NCI-H2196 (cell line): ENCODE measurements at regions not wholly inside any gene's neighbourhood (a gene's known extent, or its start where the extent isn't known, plus 50 kb on each side); places are given as distances from the start of the nearest gene placed in this dataset.
"Not testable (repeated sequence)": the region's sequence is repeated elsewhere in the genome, so short reads cannot be mapped to it uniquely, and the experiment has no call there.

Experiments
- DNase-seq: peaks from one replicate; lab custom pipeline; 2025; ENCODE audit not compliant: unreplicated experiment; lab: John Stamatoyannopoulos, UW

DNA sequence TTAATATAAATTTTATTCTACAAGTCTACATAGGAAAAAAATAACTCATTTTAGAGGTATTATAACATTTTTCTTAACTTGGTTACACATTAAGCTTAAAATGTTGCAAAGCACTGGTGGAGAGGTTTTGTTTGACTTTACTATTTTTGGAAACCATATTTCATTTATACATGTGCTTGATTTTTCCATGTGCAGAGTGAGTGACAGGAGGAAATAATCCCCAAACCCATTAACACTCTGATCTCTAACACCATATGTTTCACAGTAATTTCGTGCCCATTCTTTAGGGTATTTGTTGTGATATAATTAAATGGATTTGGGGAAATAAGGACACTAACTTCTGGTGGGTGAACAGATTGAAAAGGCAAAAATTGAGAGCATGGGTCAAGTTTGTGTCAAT is 2124.4 kb upstream of the PCDH20 start:
- no peak for DNase-seq

DNA sequence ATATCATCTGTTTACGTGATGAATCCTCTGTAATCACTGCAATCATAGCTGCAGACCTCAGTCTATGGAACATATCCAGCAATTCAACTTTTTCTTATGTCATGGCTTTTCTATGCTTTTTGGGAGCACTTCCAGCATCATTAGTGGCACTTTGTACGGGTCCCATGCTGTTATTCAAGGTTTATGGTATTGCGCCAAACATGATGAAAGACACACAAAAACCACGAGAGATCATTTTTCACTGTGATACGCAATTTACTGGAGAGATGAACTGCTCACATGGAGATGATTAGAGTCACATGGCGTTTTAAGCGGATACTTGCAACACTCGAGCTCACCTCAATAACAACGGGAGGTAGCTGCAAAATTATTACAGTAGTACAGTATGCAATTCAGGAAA is 2101.7 kb upstream of the PCDH20 start:
- no peak for DNase-seq

DNA sequence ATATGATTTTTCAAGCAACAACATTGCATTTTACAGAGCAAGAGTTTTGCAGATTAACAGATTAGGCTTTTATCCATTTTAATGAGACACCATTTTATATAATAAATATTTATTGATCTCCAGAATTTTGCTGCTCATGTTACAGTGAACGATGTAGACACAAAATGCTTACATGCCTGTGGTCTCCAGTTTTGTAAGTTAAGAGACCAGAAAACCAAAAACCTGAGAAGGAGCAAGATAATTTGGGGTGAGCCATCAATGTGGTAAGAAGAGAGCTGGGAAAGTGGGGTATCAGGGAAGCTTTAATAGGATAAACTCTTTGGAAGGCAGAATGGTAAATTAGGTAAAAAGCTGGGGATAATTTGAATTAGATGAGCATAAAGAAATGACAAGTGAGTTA is 2100.5 kb upstream of the PCDH20 start:
- DNase-seq: no peak

DNA sequence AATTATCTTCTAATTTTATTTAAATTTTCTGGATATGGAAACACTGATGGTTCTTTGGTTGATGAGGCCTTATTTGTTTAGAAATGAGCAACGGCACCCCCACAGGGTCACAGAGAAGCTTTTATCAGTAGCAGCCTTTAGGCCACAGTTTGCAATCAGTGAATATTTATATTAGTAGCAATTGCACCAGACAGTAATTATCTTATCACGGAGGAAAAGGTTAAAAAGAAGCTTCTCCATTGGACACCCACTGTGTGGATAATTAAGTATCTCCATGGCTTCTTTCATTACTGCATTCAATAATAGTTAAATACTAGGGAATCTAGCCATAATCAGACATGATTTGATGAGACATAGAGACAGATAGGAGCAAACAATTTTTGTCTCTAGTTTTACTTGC is 2099.2 kb upstream of the PCDH20 start:
- no peak for DNase-seq

DNA sequence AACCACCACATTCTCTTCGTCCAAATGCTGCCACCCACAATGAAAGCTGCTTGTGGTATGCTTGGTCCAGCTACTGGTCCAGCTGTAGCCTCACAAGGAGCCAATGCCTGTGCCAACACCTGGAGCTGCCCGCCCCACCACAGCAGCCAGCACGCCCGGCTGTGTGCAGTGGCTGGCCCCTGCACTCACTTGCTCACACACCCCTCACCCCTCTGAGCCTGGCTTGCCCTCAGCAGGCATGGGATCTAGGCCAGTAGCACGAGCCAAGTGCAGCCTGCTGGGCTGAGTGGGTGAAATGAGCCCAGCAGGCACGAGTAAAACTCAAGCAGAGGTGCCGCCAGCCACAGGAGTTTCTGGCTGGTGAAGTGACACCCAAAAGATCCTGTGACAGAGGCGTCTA is 2096.4 kb upstream of the PCDH20 start:
- no peak for DNase-seq

DNA sequence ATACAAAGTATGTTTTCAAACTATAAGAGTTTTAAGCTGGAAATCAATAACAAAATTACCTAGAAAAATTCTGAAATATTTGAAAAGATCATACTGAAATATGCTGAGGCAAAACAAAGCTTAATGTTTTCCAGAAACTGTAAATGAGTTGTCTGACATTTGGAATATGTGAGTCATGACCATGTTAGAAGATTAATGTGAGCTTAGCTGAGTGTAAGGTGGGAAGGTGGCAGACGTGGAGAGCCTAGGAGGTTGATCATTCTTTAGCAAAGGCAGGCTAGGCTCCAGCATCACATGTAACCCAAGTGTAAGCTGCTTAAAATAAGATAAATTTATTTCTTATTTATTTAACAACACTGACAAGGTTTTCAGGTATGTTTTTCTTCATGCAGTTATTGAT is 2086.1 kb upstream of the PCDH20 start:
- DNase-seq: no peak

DNA sequence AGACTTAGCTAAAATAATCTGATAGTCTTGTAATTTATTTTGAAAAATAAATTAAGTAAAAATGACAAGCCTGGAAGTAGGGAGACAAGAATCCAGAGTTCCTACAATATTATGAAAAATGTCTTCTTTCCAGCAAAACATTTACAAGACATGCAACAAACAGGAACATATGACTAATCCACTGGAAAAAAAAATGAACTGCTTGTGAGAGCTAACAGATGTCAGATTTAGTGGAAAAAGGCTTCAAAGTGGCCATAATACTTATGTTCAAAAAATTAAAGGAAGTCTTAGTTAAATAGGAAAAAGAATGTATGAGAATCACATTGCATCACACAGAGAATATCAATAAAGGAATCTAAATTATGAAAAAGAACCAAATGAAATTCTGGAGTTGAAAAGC is 2082.0 kb upstream of the PCDH20 start:
- DNase-seq: no peak

DNA sequence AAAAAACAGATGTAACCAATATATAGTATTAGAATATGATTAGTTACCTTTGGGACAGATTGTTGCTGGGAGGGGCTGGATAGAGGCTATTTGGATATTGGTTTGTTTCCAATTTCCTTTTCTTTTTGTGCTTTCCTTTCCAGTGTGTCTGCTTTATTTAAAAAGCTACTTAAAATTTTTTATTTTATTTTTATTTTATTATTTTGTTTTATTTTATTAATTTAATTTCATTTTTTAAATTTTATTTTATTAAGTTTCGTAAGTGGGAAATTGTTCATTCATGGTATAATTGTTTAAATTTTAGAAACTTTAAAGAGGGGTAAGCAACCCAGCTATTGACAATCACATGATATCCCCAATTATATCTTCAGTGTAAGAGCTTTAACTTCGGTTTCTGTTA is 2077.0 kb upstream of the PCDH20 start:
- no peak for DNase-seq

DNA sequence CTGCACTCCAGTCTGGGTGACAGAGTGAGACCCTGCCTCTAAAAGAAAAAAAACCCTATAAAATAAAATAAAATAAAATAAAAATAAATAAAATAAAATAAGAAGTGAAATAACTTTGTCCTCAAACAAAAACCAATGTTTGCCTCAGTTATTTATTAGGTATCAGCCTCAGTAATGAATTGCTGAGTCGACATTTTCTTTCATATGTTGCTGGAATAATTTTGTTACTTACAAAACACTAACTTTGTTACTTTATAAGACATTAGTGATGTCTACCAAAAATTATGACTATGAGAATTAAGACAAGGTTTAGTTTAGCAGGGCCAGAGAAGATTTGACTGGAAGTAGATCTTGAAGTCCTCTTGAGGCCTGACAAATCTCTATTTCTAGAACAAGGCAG is 2074.5 kb upstream of the PCDH20 start:
- DNase-seq: no peak

DNA sequence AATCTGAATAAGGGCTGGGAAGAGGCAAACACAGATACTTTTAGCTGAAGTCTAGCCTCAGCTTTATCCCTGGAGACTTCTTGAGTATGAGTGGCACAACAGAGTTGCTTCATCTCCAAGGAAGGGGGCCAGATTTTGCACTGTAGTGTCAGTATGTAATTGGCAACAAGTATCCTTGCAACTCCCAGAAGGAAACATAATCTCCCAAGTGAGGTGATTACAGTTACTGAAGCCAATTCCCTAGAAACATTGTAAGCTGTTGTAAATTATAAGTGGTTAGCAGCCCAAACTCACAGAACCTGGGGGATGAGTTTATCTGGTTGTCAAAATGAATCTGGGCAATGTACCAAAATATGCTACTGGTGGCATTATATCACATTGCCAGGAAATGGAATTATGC is 2065.7 kb upstream of the PCDH20 start:
- no peak for DNase-seq

DNA sequence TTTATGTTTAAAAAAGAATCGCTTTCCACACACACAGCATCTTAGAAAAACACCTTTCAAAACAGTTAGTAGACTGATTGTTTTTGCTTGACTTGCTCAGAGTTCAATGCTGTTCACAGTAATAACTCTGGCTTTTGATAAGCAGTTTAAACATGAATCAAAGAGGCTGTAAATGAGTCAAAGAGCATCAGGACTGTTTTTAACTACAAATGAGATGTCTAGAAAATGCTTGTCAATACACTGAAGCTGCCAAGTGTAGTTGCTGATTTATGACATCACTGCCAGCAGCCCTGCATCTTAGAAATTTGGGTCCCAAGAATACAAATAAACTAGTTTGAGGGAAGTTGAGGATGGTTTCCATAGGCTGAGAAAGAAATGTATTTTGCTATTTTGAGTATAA is 2057.1 kb upstream of the PCDH20 start:
- no peak for DNase-seq

DNA sequence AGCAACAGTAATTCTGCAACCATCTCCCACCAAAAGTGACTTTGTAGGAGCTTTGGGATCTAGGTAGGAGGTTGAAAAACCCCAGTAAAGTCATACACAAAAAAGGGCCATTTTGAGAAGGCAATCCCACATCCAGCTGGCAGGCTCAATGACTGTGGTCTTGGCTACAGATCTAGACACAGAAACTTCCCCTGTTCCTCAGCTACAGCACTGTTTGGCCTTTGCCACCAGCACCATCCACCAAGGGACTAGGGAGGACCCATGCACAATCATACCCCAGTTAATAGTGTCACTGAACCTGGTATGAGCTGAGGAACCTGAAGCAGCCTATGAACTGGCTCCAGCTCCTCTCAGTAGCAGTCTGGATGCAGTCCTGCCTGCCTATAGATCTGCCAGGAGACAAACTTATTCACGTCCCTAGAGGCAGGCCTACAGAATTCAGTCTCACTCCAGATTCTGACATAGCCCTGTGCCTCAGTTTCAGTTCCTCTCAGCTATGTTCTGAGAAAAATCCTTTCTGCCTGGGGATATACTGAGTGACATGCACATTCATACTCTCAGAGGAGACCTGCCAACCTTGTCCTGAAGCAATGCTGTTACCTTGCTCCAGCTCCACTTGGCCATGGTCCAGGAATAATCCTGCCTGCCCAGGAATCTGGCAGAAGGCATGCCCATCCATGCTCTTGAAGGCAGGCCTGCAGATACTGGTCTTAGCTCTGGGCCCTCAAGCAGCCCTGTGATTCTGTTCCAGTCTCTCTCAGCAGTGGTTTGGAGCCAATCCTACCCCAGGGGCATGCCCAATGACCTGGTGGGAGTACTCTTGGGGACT is 2048.3 kb upstream of the PCDH20 start:
- DNase-seq: no peak

DNA sequence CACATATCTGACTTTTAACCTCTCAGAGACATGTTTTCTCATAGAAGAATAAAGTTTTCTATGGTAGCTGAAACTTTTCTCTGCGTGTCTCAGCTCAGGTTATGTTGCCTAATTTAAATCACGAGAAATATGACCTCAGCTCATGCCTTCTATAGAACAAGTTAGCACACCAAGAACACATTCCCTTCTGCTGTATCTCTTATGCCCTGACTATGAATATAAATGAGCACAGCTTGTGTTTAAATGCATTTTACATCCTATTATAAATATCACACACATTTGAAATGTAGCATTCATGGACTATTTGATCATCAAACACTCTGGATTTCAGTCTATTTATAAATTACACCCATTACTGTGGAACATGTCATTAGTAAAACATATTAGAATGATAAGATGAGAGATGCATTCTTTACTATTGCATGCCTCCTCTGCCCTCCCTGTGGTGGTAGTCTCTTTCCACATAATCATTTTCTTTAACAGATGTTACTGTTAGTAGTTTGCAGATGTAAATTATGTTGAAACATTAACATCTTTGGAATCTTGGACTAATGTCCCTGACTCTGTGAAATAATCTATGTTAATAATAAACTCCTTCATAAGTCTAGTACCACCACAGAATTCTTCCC is 2044.9 kb upstream of the PCDH20 start:
- no peak for DNase-seq

DNA sequence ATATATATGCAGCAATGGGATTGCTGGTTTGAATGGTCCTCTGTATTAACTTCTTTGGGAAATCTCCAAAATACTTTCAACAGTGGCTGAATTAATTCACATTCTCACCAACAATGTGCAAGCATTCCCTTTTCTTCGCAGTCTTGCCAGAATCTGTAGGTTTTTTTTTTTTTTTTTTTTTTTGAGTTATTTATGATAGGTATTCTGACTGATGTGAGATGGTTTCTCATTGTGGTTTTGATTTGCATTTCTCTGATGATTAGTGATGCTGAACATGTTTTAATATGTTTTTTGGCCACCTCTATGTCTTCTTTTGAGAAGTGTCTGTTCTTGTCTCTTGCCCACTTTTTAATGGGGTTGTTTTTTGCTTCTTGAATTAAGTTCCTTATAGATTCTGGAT is 2041.5 kb upstream of the PCDH20 start:
- no peak for DNase-seq

DNA sequence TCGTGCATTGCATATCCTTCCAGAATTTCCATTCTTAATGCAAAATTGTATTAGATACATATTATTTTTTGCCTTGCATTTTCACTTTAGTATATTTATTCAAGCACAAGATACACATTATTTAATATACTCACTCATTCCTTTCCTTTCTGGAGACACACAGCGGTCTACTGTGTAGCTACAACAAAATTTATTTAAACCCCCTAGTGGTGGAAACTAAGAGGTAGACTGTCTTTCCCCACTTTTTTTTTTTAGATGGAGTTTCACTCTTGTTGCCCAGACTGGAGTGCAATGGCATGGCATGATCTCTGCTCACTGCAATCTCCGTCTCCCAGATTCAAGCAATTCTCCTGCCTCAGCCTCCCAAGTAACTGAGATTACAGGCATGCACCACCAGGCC is 2040.3 kb upstream of the PCDH20 start:
- DNase-seq: no peak

DNA sequence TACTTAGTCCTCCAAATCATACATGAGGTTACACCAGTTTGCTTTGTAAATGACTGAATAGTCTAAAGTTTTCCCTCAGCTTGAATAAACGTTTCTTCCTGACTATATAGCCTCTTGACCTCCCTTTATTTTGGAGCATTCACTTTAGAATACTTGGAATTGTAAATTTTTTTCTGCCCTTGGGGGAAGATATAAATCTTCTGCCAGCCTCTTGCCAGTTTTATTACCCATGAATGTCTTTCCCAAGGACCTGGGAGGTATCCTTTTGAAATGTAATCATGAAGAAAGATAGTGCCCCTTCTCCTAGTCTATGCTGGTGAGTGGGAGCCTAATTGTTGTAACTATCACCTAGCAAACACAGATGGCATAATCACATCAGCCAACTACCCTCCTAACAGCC is 2033.9 kb upstream of the PCDH20 start:
- no peak for DNase-seq

DNA sequence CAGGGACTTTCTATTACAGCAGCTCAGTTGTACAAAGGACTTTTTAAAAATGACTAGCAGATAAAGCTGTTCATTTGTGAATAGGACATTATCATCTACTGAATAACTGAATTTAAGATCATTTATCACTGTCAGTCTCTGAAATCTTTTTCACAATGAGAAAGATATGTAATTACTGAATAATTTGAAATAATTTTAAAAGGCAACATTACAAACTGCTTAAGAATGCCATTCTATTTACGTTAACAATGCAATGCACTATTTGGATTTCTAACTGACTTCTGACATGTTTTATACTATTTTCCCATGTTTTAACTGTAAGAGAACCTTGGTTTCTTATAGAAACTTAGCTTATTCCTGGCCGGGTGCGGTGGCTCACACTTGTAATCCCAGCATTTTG is 2033.0 kb upstream of the PCDH20 start:
- no peak for DNase-seq

DNA sequence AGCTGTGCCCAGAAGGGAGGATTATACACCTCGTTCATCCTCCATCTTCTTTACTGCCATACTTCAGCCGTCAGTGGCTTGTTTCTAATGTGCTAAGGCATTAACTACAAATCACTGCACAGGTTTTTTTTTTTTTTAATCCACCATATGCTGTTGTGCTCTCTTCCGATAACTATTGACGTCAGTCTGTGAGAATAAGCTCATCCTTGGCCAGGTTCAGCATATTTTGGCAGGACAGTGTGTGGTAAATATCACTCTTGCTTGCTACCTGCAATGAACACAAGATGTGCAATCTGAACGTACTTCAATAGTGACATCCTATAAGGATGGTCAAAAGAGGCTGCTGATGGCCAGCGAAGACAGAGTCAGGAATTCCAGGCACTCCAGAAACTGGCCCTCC is 2030.7 kb upstream of the PCDH20 start:
- no peak for DNase-seq

DNA sequence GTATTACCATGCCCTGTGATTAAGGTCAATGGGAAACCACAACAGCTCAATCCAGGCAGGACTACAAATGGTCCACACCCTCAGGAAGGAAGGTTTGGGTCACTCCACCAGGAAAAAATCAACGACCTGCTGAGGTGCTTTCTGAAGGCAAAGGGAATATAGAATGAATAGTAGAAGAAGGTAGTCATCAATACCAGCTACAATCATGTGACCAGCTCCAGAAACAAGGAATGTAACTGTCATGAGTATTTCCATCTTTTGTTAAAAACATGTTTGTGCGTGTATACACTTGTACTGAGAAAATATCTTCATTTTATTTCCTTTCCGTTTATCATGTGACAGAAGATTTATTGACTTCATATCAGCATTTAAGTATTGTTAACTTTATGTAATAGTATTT is 2028.6 kb upstream of the PCDH20 start:
- DNase-seq: not testable (repeated sequence)

DNA sequence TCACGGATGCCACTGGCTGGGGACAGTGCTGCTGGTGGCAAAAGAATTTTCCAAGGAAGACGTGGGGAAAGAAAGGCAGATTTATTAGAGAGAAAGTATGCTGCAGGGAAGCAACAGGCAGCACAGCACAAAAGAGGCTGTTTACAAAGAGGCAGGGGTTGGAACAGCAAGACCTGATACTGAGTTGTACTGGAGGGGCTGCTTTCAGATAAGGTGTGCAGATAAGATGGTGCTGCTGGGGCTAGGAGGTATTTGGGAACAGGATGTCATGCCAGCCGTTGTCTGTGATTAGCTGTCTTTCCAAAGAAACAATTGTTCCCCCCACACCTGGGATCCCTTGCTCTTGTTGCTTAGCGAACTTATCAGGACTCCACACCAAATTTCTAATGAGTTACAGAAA is 2023.3 kb upstream of the PCDH20 start:
- no peak for DNase-seq

DNA sequence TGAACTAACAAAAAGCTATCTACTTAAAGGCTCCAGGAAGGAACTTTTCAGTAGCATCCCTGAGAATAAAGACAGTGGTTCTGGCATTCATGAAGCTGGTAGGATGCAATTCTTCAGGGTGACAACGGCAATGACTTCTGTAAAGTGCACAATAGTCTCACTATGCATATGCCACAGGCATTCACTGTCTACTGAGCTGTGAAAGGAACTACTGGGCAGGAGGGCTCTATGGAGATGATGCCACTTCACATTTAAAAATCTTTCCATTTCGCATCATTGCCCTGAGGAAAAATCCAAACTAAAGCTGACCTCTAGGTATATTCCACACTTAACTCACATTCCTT is 2020.6 kb upstream of the PCDH20 start:
- DNase-seq: no peak

DNA sequence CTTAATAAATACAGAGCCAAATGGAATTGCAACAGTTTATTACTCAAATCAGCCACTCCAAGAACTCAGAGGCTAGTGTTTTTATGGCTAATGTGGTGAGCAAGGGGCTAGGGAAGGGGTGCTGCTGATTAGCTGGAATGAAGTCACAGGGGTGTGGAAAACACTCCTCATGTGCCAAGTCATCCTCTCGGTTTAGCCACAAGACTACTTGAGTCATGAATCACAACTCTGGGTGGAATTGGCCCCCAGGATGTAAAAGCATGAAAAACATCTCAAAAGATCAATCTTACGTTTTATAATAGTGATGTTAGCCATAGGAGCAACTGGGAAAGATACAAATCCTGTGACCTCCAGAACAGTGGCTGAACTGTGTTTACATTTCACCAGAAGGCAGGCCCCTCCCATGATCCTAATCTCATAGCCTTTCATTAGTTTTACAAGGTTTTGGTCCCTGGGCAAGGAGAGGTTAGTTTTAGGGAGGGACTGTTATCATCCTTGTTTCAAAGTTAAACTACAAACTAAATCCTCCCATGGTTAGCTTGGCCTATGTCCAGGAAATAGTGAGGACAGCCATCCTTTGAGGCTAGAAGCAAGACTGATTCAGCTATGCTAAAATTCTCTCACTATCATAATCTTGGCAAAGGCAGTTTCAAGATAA is 2020.1 kb upstream of the PCDH20 start:
- no peak for DNase-seq
